ENCODE measurements at regions not wholly inside any gene's neighbourhood (a gene's known extent, or its start where the extent isn't known, plus 50 kb on each side); places are given as distances from the start of the nearest gene placed in this dataset.
A peak's percentile ranks its signal among the peaks of the same experiment; 100 is the strongest.

DNA sequence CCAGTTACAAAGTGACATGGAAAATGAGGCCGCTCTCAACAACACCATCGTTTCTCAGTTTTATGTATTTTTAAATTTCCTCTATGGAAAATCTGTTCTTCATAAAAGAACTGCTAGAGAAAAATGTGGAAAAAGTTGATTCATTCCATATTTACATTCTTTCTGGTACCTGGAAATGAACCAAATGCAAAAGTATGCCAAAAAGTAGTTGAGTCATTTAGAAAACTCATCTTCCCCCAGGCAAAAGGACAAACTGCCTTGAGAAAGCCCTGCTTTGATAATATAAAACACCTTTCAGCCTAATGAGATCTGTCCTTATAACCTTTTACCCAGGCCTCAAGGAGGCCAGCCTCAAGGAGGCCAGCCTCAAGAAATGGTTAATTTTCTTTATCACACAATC, 283.0 kb upstream of the VEPH1 start:
- no peaks in the 10 kb centered on the region for H3K36me3 ChIP-seq
- DNase-seq, result no peak
- intact Hi-C loops (cut with DNase I), result no loop called here
- H3K27me3 ChIP-seq, result no peaks in the 10 kb centered on the region
- peaks cover 9% of the 10 kb centered on the region for H3K4me1 ChIP-seq (ENCODE audit: insufficient read depth)
- no peak overlapping the region for H3K4me3 ChIP-seq
- no peak for TF ChIP-seq POLR2A (IDR thresholded peaks at IDR 0.05)
- TF ChIP-seq EP300 (IDR thresholded peaks at IDR 0.05), result no peak
- TF ChIP-seq, protein P1, sequence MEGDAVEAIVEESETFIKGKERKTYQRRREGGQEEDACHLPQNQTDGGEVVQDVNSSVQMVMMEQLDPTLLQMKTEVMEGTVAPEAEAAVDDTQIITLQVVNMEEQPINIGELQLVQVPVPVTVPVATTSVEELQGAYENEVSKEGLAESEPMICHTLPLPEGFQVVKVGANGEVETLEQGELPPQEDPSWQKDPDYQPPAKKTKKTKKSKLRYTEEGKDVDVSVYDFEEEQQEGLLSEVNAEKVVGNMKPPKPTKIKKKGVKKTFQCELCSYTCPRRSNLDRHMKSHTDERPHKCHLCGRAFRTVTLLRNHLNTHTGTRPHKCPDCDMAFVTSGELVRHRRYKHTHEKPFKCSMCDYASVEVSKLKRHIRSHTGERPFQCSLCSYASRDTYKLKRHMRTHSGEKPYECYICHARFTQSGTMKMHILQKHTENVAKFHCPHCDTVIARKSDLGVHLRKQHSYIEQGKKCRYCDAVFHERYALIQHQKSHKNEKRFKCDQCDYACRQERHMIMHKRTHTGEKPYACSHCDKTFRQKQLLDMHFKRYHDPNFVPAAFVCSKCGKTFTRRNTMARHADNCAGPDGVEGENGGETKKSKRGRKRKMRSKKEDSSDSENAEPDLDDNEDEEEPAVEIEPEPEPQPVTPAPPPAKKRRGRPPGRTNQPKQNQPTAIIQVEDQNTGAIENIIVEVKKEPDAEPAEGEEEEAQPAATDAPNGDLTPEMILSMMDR (IDR thresholded peaks at IDR 0.05), result no peak
- WGBS, 3 donors, result 8 to 17% (median 16%) methylated on average over 2 of the region's 2 CpGs
- H3K27ac ChIP-seq, result no peak overlapping the region
- no peaks in the 10 kb centered on the region for H3K9me3 ChIP-seq

DNA sequence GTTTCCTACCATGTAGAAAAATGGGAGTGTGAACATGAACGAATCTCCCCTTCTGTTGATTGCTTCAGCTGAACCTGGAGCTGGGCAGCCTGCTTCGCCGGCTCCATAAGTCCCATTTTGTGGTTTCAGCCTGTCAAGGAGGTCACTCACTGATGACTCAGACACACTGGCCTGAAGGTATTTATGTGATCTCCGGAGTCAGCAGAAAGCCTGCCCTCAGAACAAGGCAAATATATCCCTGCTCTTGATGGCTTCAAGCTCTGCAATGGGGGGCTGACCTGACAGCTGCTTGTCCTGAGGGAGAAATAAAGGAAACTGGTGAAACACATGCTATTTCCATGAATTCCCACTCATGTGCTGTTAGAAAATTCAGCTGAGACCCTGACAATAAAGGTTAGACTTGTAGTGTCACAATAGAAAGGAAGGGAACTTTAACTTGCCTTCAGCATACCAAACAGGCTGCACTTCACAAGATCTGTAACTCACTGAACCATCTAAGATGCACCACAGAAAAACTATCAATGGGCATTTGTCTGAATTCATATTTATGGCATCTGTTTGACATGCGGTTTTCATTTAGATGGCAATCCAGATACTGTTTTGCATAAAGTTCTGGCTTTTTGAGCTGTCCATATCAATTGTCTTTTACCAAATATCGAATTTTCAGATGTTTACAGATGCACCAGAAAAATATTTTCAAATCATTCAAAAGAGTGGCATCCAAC, 282.0 kb upstream of the VEPH1 start:
- no peak overlapping the region for H3K4me3 ChIP-seq
- TF ChIP-seq POLR2A (IDR thresholded peaks at IDR 0.05) (no peak), EP300 (IDR thresholded peaks at IDR 0.05) (no peak)
- TF ChIP-seq, protein P1 (IDR thresholded peaks at IDR 0.05), result no peak
- no peaks in the 10 kb centered on the region for H3K36me3 ChIP-seq
- no peak overlapping the region for H3K27ac ChIP-seq
- DNase-seq, result peak in 1 of 5 donors; percentile 16
- peaks cover 9% of the 10 kb centered on the region for H3K4me1 ChIP-seq (ENCODE audit: insufficient read depth)
- WGBS, 3 donors, result 28 to 38% (median 38%) methylated on average over 6 of the region's 6 CpGs
- no peaks in the 10 kb centered on the region for H3K27me3 ChIP-seq
- no peaks in the 10 kb centered on the region for H3K9me3 ChIP-seq
- intact Hi-C loops (cut with DNase I), result no loop called here

DNA sequence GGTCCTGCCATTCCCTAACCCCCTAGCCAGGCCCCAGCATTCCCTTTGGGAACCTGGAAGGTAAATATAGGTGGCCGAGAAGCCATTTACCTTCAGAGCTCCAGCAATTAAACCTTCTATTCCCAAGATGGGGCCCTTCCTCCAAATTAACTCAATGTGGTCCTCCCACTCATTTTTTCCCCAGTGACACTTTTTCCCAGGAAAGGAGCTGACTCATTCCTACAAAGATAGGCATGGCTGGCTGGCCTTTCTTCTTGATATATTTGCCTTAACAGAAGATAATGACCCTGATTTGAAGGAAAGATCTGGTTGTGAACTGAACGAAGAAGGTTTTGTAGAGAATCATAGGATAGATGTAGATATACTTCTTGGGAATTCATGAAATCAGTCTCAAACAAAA, 279.0 kb upstream of the VEPH1 start:
- H3K4me1 ChIP-seq (ENCODE audit: insufficient read depth), result peaks cover 9% of the 10 kb centered on the region
- TF ChIP-seq, protein P1 (IDR thresholded peaks at IDR 0.05), result no peak
- H3K9me3 ChIP-seq, result no peaks in the 10 kb centered on the region
- no peaks in the 10 kb centered on the region for H3K27me3 ChIP-seq
- 85 to 90% (median 87%) methylated on average over 2 of the region's 2 CpGs for WGBS, 3 donors
- H3K27ac ChIP-seq, result no peak overlapping the region
- intact Hi-C loops (cut with DNase I), result no loop called here
- H3K4me3 ChIP-seq, result no peak overlapping the region
- H3K36me3 ChIP-seq, result no peaks in the 10 kb centered on the region
- no peak for DNase-seq

DNA sequence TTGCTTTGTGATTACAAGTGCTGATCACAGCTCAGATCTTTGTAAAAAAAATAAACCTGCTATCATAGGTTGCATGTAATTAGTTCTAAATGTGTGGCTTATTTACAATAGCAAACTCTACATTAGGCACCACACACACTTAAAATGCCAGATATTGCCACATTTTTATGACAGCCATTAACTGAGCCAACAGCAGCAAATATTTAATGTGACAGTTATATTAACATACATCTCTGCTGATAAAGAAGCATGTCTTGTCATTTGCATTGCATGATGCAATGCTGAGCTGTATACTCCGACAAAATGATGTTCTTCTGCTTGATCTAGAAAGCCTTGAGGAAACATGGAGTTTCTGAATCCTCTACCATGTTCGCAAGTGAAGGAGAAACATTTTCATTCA, 273.6 kb upstream of the VEPH1 start:
- H3K27me3 ChIP-seq, result no peaks in the 10 kb centered on the region
- TF ChIP-seq, protein P1 (IDR thresholded peaks at IDR 0.05), result no peak
- no peak for TF ChIP-seq POLR2A (IDR thresholded peaks at IDR 0.05)
- no peak for TF ChIP-seq EP300 (IDR thresholded peaks at IDR 0.05)
- H3K9me3 ChIP-seq, result no peaks in the 10 kb centered on the region
- no peaks in the 10 kb centered on the region for H3K36me3 ChIP-seq
- H3K4me1 ChIP-seq (ENCODE audit: insufficient read depth), result no peaks in the 10 kb centered on the region
- intact Hi-C loops (cut with DNase I), result no loop called here
- WGBS, 3 donors, result 96 to 99% (median 97%) methylated on average over 2 of the region's 2 CpGs
- no peak for DNase-seq
- H3K4me3 ChIP-seq, result no peak overlapping the region
- no peak overlapping the region for H3K27ac ChIP-seq
